Motor neuron (in vitro differentiated cells): ENCODE measurements at regions not wholly inside any gene's neighbourhood (a gene's known extent, or its start where the extent isn't known, plus 50 kb on each side); places are given as distances from the start of the nearest gene placed in this dataset.

ENCODE experiments used
- ATAC-seq, 8 experiments: fragments of 200-7000 bp; cut with Tn5 transposase; replicated peaks in 6 of 8; 2 replicates each; pipeline ENCODE4 v1.8.0; 2021; ENCODE audit warnings: mild to moderate bottlenecking in 8 of 8, moderate library complexity in 8 of 8
- H3K27ac ChIP-seq, 2 donors: fragments of 250-450 bp; sonication (Bioruptor Pico); 2 replicates each; pipeline ENCODE4 v1.9.0; 2021; ENCODE audit warnings: antibody characterized with exemption in 2 of 2, mild to moderate bottlenecking in 2 of 2, moderate library complexity in 1 of 2
- H3K4me1 ChIP-seq, 2 donors: fragments of 250-450 bp; sonication (Bioruptor Pico); replicated peaks in 1 of 2; 2 replicates each; pipeline ENCODE4 v1.6.1; 2021; ENCODE audit warnings: antibody characterized with exemption in 2 of 2, mild to moderate bottlenecking in 2 of 2, moderate library complexity in 1 of 2
- H3K4me3 ChIP-seq, 5 donors: fragments of 250-450 bp; sonication (Bioruptor Pico); 2 replicates each; pipeline ENCODE4 v1.9.0; 2021; ENCODE audit warnings: antibody characterized with exemption in 5 of 5, mild to moderate bottlenecking in 5 of 5, moderate library complexity in 4 of 5
- WGBS, 10 experiments: fragments of 450-650 bp; shearing (Covaris generic); methylation state at CpG; one replicate each; pipeline ENCODE4 v1.0.0; 2022; 5-methylcytosine and 5-hydroxymethylcytosine counted together
- in situ Hi-C, 9 experiments: fragments of 400-800 bp; cut with MboI; loops; one replicate each; pipeline ENCODE4 v1.15.0; 2021; ENCODE audit warnings: low sequenced_read_pairs in 9 of 9, low pct_unique_long_range_greater_than_20kb in 2 of 9; ENCODE audit not compliant: unreplicated experiment in 9 of 9

- H3K4me1 ChIP-seq, result no peaks in the 10 kb centered on the region
- H3K4me3 ChIP-seq, result no peak overlapping the region
- no peak overlapping the region for H3K27ac ChIP-seq
- no peak for ATAC-seq
- in situ Hi-C loops, result no loop called here
- WGBS, 10 experiments, result 0 to 100% (median 29%) methylated on average over 1 of the region's 1 CpG; no CpG with 5 or more reads in 3 of the 10 experiments
These were observed 354.6 kb downstream of the RBM26 start for GRCh38 chr13:79051472-79051871.

GRCh38 chr13:79044415-79044814 is 361.6 kb downstream of the RBM26 start:
- no peaks in the 10 kb centered on the region for H3K4me1 ChIP-seq
- 13 to 96% (median 51%) methylated on average over 2 to 3 of the region's 3 CpGs; no CpG with 5 or more reads in 3 of the 10 experiments for WGBS, 10 experiments
- peak in 1 of 8 experiments; percentile 48 for ATAC-seq
- in situ Hi-C loops, result no loop called here
- H3K27ac ChIP-seq, result no peak overlapping the region
- H3K4me3 ChIP-seq, result no peak overlapping the region

- Histone ChIP-seq H3K27ac (no peak overlapping the region), H3K4me1 (no peaks in the 10 kb centered on the region), H3K4me3 (no peak overlapping the region)
- in situ Hi-C loops, result no loop called here
- ATAC-seq, result no peak
- WGBS, 10 experiments, result 0 to 100% (median 37%) methylated on average over 1 to 2 of the region's 4 CpGs; no CpG with 5 or more reads in 4 of the 10 experiments
These were observed 362.8 kb downstream of the RBM26 start for GRCh38 chr13:79043208-79043607.

- ATAC-seq, result no peak
- no peak overlapping the region for H3K27ac ChIP-seq
These were observed 368.9 kb downstream of the RBM26 start for GRCh38 chr13:79037197-79037596.

GRCh38 chr13:79034341-79034740 is 371.7 kb downstream of the RBM26 start:
- Histone ChIP-seq H3K27ac (no peak overlapping the region), H3K4me1 (no peaks in the 10 kb centered on the region), H3K4me3 (no peak overlapping the region)
- in situ Hi-C loops, result no loop called here
- WGBS, 10 experiments, result 2 to 81% (median 41%) methylated on average over 3 to 7 of the region's 7 CpGs
- peak in 4 of 8 experiments; percentile 33 to 91 (median 82) for ATAC-seq

More at GRCh38 chr13:79037197-79037596, 368.9 kb downstream of the RBM26 start:
- Histone ChIP-seq H3K4me3 (no peak overlapping the region), H3K4me1 (no peaks in the 10 kb centered on the region)
- 20 to 100% (median 75%) methylated on average over 1 of the region's 1 CpG; no CpG with 5 or more reads in 7 of the 10 experiments for WGBS, 10 experiments
- in situ Hi-C loops, result no loop called here

- in situ Hi-C loops, result no loop called here
- no peak for ATAC-seq
- WGBS, 10 experiments, result 0 to 100% (median 25%) methylated on average over 1 to 2 of the region's 2 CpGs; no CpG with 5 or more reads in 3 of the 10 experiments
- Histone ChIP-seq H3K4me3 (no peak overlapping the region), H3K27ac (no peak overlapping the region), H3K4me1 (no peaks in the 10 kb centered on the region)
These were observed 371.6 kb upstream of the OBI1 start for GRCh38 chr13:79030513-79030912.

GRCh38 chr13:79018166-79018565 is 359.2 kb upstream of the OBI1 start:
- no peaks in the 10 kb centered on the region for H3K4me1 ChIP-seq
- ATAC-seq, result no peak
- no peak overlapping the region for H3K27ac ChIP-seq
- 0 to 100% (median 25%) methylated on average over 1 to 2 of the region's 2 CpGs; no CpG with 5 or more reads in 3 of the 10 experiments for WGBS, 10 experiments
- in situ Hi-C loops, result no loop called here
- no peak overlapping the region for H3K4me3 ChIP-seq

GRCh38 chr13:79011179-79011578 is 352.2 kb upstream of the OBI1 start:
- in situ Hi-C loops, result no loop called here
- Histone ChIP-seq H3K4me1 (no peaks in the 10 kb centered on the region), H3K27ac (no peak overlapping the region), H3K4me3 (no peak overlapping the region)
- no peak for ATAC-seq
- 0 to 100% (median 58%) methylated on average over 1 to 2 of the region's 2 CpGs; no CpG with 5 or more reads in 1 of the 10 experiments for WGBS, 10 experiments

GRCh38 chr13:79003989-79004898 is 345.3 kb upstream of the OBI1 start:
- ATAC-seq, result peak in 2 of 8 experiments; percentile 87 to 92

GRCh38 chr13:78999494-78999893 is 340.5 kb upstream of the OBI1 start:
- Histone ChIP-seq H3K4me1 (no peaks in the 10 kb centered on the region), H3K4me3 (no peak overlapping the region), H3K27ac (no peak overlapping the region)
- 29 to 88% (median 53%) methylated on average over 1 to 4 of the region's 4 CpGs; no CpG with 5 or more reads in 2 of the 10 experiments for WGBS, 10 experiments
- in situ Hi-C loops, result loop anchor here in 4 of 9 experiments (25.0 kb wide), 1 partner anchor 862 kb away; no protein-coding TSS in a partner anchor
- ATAC-seq, result no peak

More at GRCh38 chr13:79003989-79004898, 345.3 kb upstream of the OBI1 start:
- 5 to 87% (median 65%) methylated on average over 3 to 7 of the region's 7 CpGs for WGBS, 10 experiments
- Histone ChIP-seq H3K4me3 (no peak overlapping the region), H3K27ac (no peak overlapping the region), H3K4me1 (peaks cover 0 to 5% of the 10 kb centered on the region in 2 donors)
- in situ Hi-C loops, result no loop called here

- in situ Hi-C loops, result loop anchor here in 4 of 9 experiments (25.0 kb wide), 1 partner anchor 861 kb away; no protein-coding TSS in a partner anchor
- 0 to 83% (median 55%) methylated on average over 1 to 4 of the region's 4 CpGs for WGBS, 10 experiments
- no peak overlapping the region for H3K27ac ChIP-seq
These were observed 339.8 kb upstream of the OBI1 start for GRCh38 chr13:78998630-78999315.

GRCh38 chr13:78997902-78998629 is 339.1 kb upstream of the OBI1 start:
- no peak overlapping the region for H3K27ac ChIP-seq
- 17 to 97% (median 84%) methylated on average over 5 to 9 of the region's 9 CpGs for WGBS, 10 experiments
- in situ Hi-C loops, result loop anchor here in 4 of 9 experiments (25.0 kb wide), 1 partner anchor 861 kb away; no protein-coding TSS in a partner anchor
- no peak overlapping the region for H3K4me3 ChIP-seq
- H3K4me1 ChIP-seq, result peaks cover 0 to 3% of the 10 kb centered on the region in 2 donors
- ATAC-seq, result no peak

More at GRCh38 chr13:78998630-78999315, 339.8 kb upstream of the OBI1 start:
- ATAC-seq, result peak in 5 of 8 experiments; percentile 60 to 68 (median 64)
- Histone ChIP-seq H3K4me1 (peaks cover 0 to under 1% of the 10 kb centered on the region in 2 donors), H3K4me3 (no peak overlapping the region)
